Karpas-422 (cell line): ENCODE measurements at regions not wholly inside any gene's neighbourhood (a gene's known extent, or its start where the extent isn't known, plus 50 kb on each side); places are given as distances from the start of the nearest gene placed in this dataset.
"Not testable (repeated sequence)": the region's sequence is repeated elsewhere in the genome, so short reads cannot be mapped to it uniquely, and the experiment has no call there.

Experiments
- DNase-seq: peaks from one replicate; pipeline ENCODE4 v3.0.0-alpha.2; 2015
- H2AFZ ChIP-seq: fragments of 200-600 bp; sonication (generic); 2 replicates; pipeline ENCODE4 v1.6.1; 2014; ENCODE audit warnings: antibody characterized with exemption, low read length, mixed read lengths
- H3K27ac ChIP-seq: fragments of 200-600 bp; sonication (generic); 2 replicates; pipeline ENCODE4 v1.5.1; 2014; ENCODE audit warnings: mild to moderate bottlenecking, low read length, moderate library complexity
- H3K27me3 ChIP-seq: fragments of 200-600 bp; sonication (generic); 2 replicates; pipeline ENCODE4 v1.6.1; 2014; ENCODE audit warnings: low read length, mixed read lengths
- H3K36me3 ChIP-seq: fragments of 200-600 bp; sonication (generic); 2 replicates; pipeline ENCODE4 v1.6.1; 2014; ENCODE audit warnings: low read length, mixed read lengths; ENCODE audit not compliant: insufficient read depth
- H3K4me1 ChIP-seq: fragments of 200-600 bp; sonication (generic); 2 replicates; pipeline ENCODE4 v1.6.1; 2014; ENCODE audit warnings: mild to moderate bottlenecking, low read length, mixed read lengths
- H3K4me2 ChIP-seq: fragments of 200-600 bp; sonication (generic); 2 replicates; pipeline ENCODE4 v1.6.1; 2014; ENCODE audit warnings: low read length, low read depth, mild to moderate bottlenecking; ENCODE audit not compliant: poor library complexity, severe bottlenecking
- H3K4me3 ChIP-seq: fragments of 200-600 bp; sonication (generic); 2 replicates; pipeline ENCODE4 v1.5.1; 2014; ENCODE audit warnings: mild to moderate bottlenecking, antibody characterized with exemption, low read length, mixed read lengths
- H3K79me2 ChIP-seq: fragments of 200-600 bp; sonication (generic); 2 replicates; pipeline ENCODE4 v1.6.1; 2014; ENCODE audit warnings: mild to moderate bottlenecking, low read length, mixed read lengths
- H3K9ac ChIP-seq: fragments of 200-600 bp; sonication (generic); 2 replicates; pipeline ENCODE4 v1.6.0; 2014; ENCODE audit warnings: low read length
- H3K9me2 ChIP-seq: fragments of 200-600 bp; sonication (generic), shearing (Covaris generic); replicated peaks from 2 replicates; pipeline ENCODE4 v1.6.0; 2014; ENCODE audit warnings: mild to moderate bottlenecking, low read length, moderate library complexity; ENCODE audit not compliant: insufficient read depth
- H3K9me3 ChIP-seq: fragments of 300-700, 200-600 bp; sonication (generic); 2 replicates; pipeline ENCODE4 v1.6.1; 2014; ENCODE audit warnings: low read length, mixed read lengths
- H4K20me1 ChIP-seq: fragments of 200-600 bp; sonication (generic); 2 replicates; pipeline ENCODE4 v1.6.1; 2014; ENCODE audit warnings: mild to moderate bottlenecking, antibody characterized with exemption, low read length, low read depth; ENCODE audit not compliant: insufficient read depth

DNA sequence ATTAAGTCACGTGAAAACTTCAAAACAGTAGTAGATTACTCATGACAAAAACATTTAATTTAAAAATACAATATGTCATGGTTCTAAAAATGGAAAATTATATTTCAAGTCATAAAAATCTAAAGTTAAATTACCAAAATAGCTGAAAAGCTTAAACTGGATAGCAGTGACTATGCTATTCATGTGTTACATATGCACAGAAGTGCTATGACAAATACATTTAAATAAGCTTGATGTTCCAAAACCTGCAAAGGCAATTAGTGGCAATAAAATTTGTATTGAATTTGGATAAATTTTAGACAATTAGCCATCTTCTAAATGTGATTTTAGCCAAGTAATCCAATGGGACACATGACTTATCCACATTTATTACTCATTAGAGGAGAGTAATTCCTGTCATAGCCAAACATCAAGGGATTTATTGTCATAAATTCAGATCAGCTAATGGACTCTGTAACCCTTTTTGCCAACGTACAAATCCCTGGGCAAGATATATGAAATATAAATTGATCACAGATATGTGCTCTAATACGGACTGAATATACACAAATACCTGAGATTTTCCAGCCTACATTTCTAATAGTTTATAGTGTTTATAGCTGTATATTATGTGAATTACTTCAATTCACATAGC is 419.4 kb downstream of the ISL1 start:
- H3K4me3 ChIP-seq: no peak overlapping the region
- DNase-seq: no peak
- H3K36me3 ChIP-seq: no peaks in the 10 kb centered on the region
- H3K9me2 ChIP-seq: no peaks in the 10 kb centered on the region
- H3K79me2 ChIP-seq: no peaks in the 10 kb centered on the region
- H2AFZ ChIP-seq: no peak overlapping the region
- no peaks in the 10 kb centered on the region; the same call in 1 of the 2 replicates for H3K9me3 ChIP-seq
- H3K27ac ChIP-seq: no peak overlapping the region
- no peaks in the 10 kb centered on the region for H3K27me3 ChIP-seq
- H3K4me2 ChIP-seq: no peak overlapping the region
- no peaks in the 10 kb centered on the region for H3K4me1 ChIP-seq
- H3K9ac ChIP-seq: no peak overlapping the region
- no peaks in the 10 kb centered on the region for H4K20me1 ChIP-seq

DNA sequence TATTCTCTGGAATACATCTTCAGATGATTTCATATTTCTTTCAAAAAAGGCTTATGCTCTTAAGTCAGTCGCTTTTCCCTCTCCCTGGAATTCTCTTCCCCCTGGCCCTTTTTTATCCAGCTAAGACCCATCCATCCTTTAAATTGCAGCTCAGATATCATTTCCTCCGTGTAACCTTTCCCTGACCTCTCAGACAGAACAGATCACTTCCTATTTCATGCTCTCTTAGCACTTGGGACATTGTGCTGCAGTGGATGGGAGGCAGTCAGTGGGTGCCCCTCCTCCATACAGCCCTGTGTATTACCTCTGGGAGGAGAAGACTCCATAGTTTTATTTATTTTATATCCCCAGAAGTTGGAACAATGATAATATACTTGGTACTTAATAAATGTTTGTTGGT is 423.4 kb downstream of the ISL1 start:
- Histone ChIP-seq H3K4me2 (no peak overlapping the region), H3K9me3 (no peaks in the 10 kb centered on the region; the same call in 1 of the 2 replicates), H3K27ac (no peak overlapping the region), H3K4me3 (no peak overlapping the region), H3K27me3 (no peaks in the 10 kb centered on the region), H3K9ac (no peak overlapping the region), H3K36me3 (no peaks in the 10 kb centered on the region), H3K79me2 (no peaks in the 10 kb centered on the region), H3K4me1 (no peaks in the 10 kb centered on the region), H2AFZ (no peak overlapping the region), H4K20me1 (no peaks in the 10 kb centered on the region), H3K9me2 (no peaks in the 10 kb centered on the region)
- no peak for DNase-seq

DNA sequence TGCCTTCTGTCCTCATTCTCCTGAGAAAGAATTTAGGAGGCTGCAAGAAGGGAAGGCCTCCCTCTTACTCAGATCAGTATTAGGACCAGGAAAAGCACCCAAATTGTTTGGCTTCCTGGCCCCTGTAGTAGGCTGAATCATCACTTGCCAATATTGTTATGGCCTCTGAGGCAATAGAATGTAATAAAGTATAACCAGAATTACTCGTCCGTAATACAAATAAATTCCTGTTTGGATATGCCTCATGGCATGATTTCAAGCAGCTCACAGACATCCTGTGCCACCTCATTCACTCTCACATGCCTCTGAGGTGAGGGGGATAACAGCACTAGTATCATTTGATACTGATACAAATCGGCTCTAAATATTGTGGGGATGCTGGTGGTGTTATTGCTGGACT is 427.3 kb downstream of the ISL1 start:
- H3K9me3 ChIP-seq: no peaks in the 10 kb centered on the region; the same call in 1 of the 2 replicates
- H3K4me3 ChIP-seq: no peak overlapping the region
- no peak for DNase-seq
- H3K4me2 ChIP-seq: no peak overlapping the region
- H3K27me3 ChIP-seq: no peaks in the 10 kb centered on the region
- H3K27ac ChIP-seq: no peak overlapping the region
- H3K9ac ChIP-seq: no peak overlapping the region
- no peaks in the 10 kb centered on the region for H3K9me2 ChIP-seq
- no peak overlapping the region for H2AFZ ChIP-seq
- H3K36me3 ChIP-seq: no peaks in the 10 kb centered on the region
- H3K4me1 ChIP-seq: no peaks in the 10 kb centered on the region
- H3K79me2 ChIP-seq: no peaks in the 10 kb centered on the region
- no peaks in the 10 kb centered on the region for H4K20me1 ChIP-seq

DNA sequence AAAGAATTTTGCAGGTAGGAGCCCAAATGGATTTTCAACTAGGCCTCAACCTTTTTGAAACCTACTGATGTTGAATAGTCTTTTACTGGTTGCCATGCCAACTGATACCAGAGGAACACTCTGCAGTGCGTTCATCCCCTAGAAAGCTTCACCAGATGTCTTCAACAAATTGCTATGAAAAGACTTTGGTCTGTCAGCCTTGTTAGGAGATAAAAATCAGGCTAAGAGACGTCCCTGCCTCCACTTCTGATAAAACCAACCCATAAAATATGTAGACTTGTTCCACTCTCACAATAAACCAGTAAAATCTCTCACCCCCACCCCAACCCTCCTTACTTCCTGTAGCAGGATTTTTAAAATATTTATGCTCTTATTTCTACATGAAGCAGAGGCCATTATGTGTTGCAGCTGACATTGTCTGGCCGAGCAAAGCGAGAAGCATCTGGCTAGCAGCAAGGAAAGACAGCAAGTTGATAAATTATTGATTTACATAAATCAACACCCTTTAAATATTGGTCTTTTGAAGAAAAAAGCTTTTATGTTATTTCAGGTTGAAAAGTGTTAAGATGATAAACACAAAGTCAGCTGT is 428.7 kb downstream of the ISL1 start:
- H3K27ac ChIP-seq: no peak overlapping the region
- no peak overlapping the region for H3K9ac ChIP-seq
- DNase-seq: no peak
- no peak overlapping the region for H2AFZ ChIP-seq
- no peaks in the 10 kb centered on the region for H3K4me1 ChIP-seq
- no peak overlapping the region for H3K4me2 ChIP-seq
- no peaks in the 10 kb centered on the region for H4K20me1 ChIP-seq
- H3K79me2 ChIP-seq: no peaks in the 10 kb centered on the region
- H3K36me3 ChIP-seq: no peaks in the 10 kb centered on the region
- no peaks in the 10 kb centered on the region; the same call in 1 of the 2 replicates for H3K9me3 ChIP-seq
- H3K9me2 ChIP-seq: no peaks in the 10 kb centered on the region
- H3K27me3 ChIP-seq: no peaks in the 10 kb centered on the region
- no peak overlapping the region for H3K4me3 ChIP-seq

DNA sequence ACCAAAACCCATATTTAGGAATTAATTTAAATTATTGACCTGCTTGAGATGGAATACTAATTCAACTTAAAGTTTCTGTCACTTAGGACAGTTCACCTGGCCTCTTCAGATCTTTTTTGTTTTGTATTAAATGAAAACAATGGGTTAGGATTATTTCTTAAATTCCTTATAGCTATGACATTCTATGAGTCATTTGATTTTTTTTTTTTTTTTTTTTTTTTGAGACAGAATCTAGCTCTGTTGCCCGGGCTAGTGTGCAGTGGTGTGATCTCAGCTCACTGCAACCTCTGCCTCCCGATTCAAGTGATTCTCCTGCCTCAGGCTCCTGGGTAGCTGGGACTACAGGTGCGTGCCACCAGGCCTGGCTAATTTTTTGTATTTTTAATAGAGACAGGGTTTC is 431.6 kb downstream of the ISL1 start:
- H4K20me1 ChIP-seq, DNase-seq, H3K36me3 ChIP-seq, H2AFZ ChIP-seq, H3K4me3 ChIP-seq, H3K27me3 ChIP-seq, H3K27ac ChIP-seq, H3K9ac ChIP-seq, H3K9me2 ChIP-seq, H3K79me2 ChIP-seq, H3K4me2 ChIP-seq, H3K4me1 ChIP-seq, H3K9me3 ChIP-seq: not testable (repeated sequence)

DNA sequence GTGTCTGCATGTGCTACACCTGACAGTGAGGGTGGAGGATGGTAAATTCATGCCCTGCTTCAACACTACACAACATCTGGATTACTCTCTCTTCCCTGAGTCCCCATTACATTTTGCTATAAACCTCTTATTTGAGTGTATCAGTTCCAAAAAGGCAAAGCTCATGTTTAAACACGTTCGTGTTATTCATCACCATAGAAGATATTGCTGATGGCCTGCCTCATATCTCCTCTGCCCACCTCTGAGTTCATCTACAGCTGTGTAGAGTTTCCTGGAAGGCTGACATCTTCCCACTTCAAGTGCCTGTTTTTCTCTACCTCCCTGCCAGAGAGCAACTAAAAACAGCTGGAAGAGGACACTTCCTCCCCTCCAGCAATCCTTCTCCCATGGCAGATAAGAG is 433.2 kb downstream of the ISL1 start:
- H2AFZ ChIP-seq: no peak overlapping the region
- no peaks in the 10 kb centered on the region for H4K20me1 ChIP-seq
- no peak overlapping the region for H3K4me2 ChIP-seq
- no peak overlapping the region for H3K27ac ChIP-seq
- no peaks in the 10 kb centered on the region for H3K27me3 ChIP-seq
- no peak overlapping the region for H3K4me3 ChIP-seq
- DNase-seq: no peak
- H3K9me2 ChIP-seq: no peaks in the 10 kb centered on the region
- no peaks in the 10 kb centered on the region for H3K36me3 ChIP-seq
- H3K9me3 ChIP-seq: no peaks in the 10 kb centered on the region; the same call in 1 of the 2 replicates
- H3K9ac ChIP-seq: no peak overlapping the region
- no peaks in the 10 kb centered on the region for H3K4me1 ChIP-seq
- H3K79me2 ChIP-seq: no peaks in the 10 kb centered on the region

DNA sequence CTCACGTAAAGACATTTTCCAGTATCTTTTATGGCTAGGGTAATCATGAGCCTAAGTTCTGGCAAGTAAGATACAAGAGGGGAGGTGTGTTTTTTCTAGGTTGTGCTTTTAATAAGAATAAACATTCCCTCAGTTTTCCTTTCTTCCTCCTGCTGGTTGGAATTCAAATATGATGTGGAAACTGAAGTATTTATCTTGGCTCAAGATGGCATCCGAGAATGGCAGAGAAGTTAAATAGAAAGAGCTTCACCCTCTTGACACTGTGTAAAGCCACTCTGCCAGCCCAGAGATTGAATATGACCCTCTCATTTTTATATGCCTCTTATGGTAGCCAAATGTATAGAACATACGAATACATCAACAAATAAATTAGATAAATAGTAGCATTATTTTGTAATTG is 438.4 kb downstream of the ISL1 start:
- no peak overlapping the region for H3K4me3 ChIP-seq
- no peak overlapping the region for H2AFZ ChIP-seq
- H3K9ac ChIP-seq: no peak overlapping the region
- no peaks in the 10 kb centered on the region for H3K79me2 ChIP-seq
- no peaks in the 10 kb centered on the region for H3K27me3 ChIP-seq
- no peaks in the 10 kb centered on the region for H3K36me3 ChIP-seq
- no peaks in the 10 kb centered on the region for H4K20me1 ChIP-seq
- H3K4me1 ChIP-seq: no peaks in the 10 kb centered on the region
- H3K9me3 ChIP-seq: no peaks in the 10 kb centered on the region; the same call in 1 of the 2 replicates
- H3K4me2 ChIP-seq: no peak overlapping the region
- H3K27ac ChIP-seq: no peak overlapping the region
- no peaks in the 10 kb centered on the region; the same call in 1 of the 2 replicates for H3K9me2 ChIP-seq
- DNase-seq: no peak

DNA sequence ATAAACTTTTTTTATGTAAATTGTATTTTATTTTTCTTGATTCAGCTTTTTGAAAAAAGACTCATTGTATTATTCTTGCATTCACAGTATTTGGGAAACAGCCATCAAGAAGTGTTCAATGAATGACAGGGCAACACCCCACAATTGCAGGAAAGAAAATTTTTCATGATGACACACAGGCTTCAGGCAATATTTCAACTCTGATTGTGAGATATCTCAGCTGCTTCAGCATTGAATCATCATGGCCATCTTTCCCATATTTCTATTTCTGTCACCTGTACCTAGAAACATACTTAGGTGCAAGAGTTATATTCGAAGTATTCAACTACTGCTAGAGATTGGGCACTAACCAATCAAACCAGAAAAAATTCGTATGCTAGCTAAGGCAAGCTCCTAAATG is 446.0 kb downstream of the ISL1 start:
- H3K9me2 ChIP-seq: no peaks in the 10 kb centered on the region
- no peak overlapping the region for H3K4me2 ChIP-seq
- no peak overlapping the region for H2AFZ ChIP-seq
- no peak overlapping the region for H3K9ac ChIP-seq
- H3K4me3 ChIP-seq: no peak overlapping the region
- H4K20me1 ChIP-seq: no peaks in the 10 kb centered on the region
- H3K9me3 ChIP-seq: no peaks in the 10 kb centered on the region
- no peaks in the 10 kb centered on the region for H3K36me3 ChIP-seq
- no peaks in the 10 kb centered on the region for H3K27me3 ChIP-seq
- no peak overlapping the region for H3K27ac ChIP-seq
- DNase-seq: no peak
- H3K4me1 ChIP-seq: no peaks in the 10 kb centered on the region
- H3K79me2 ChIP-seq: no peaks in the 10 kb centered on the region
